ENCODE measurements at regions not wholly inside any gene's neighbourhood (a gene's known extent, or its start where the extent isn't known, plus 50 kb on each side); places are given as distances from the start of the nearest gene placed in this dataset.

DNA sequence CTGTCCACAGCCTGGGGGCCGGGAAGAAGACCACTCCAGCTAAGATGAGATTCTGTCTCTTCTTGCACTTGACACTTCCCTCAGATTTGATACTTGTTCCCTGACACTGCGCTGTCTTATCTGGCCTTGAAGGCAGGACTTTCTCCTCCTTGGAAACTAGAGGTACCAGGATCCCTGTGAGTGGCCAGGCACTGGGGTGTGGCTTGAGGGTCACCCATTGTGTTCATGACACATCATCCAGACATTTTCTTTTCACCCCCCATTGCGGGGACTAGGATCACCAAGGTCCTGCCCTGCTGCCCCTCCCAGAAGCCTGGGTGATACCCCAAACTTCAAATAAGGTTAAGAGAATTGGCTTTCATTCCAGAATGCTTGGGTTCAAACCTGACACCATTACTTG lies 103.3 kb downstream of the NDFIP1 start:
- H3K4me3 Mint-ChIP-seq: no peak overlapping the region
- Histone ChIP-seq H3K27me3 (ENCODE audit: insufficient read depth) (no peaks in the 10 kb centered on the region), H4K20me1 (replicated peaks; ENCODE audit: insufficient read depth) (no peaks in the 10 kb centered on the region), H3K4me3 (no peak overlapping the region), H3K4me1 (ENCODE audit: insufficient read depth) (peaks cover 19% of the 10 kb centered on the region), H3K27ac (ENCODE audit: low read depth) (no peak overlapping the region), H3K36me3 (ENCODE audit: insufficient read depth) (no peaks in the 10 kb centered on the region), H3K9me2 (ENCODE audit: insufficient read depth) (no peaks in the 10 kb centered on the region), H3F3A (replicated peaks; ENCODE audit: low read depth) (peaks cover 3% of the 10 kb centered on the region), H3K79me2 (replicated peaks; ENCODE audit: insufficient read depth) (no peaks in the 10 kb centered on the region), H2AFZ (no peak overlapping the region), H3K4me2 (no peak overlapping the region)
- H3K36me3 Mint-ChIP-seq (ENCODE audit: low read depth): no peaks in the 10 kb centered on the region
- no peak for TF ChIP-seq NANOG (IDR thresholded peaks at IDR 0.05; ENCODE audit: borderline replicate concordance)
- no peak for TF ChIP-seq CREB1 (CRISPR knock-in tag; IDR thresholded peaks at IDR 0.05; ENCODE audit: low read depth)
- TF ChIP-seq STAT1 (IDR thresholded peaks at IDR 0.05; ENCODE audit: unreplicated experiment): no peak
- no peak for TF ChIP-seq ZNF331 (CRISPR knock-in tag; IDR thresholded peaks at IDR 0.05; ENCODE audit: low read depth)
- peaks cover 12% of the 10 kb centered on the region for H3K27me3 Mint-ChIP-seq (ENCODE audit: insufficient read depth, low read depth, poor library complexity)
- ATAC-seq (no peak), DNase-seq (ENCODE audit: low spot score) (no peak)
- no peaks in the 10 kb centered on the region for H3K9me3 Mint-ChIP-seq
- H3K27ac Mint-ChIP-seq: no peak overlapping the region
- peaks cover 30% of the 10 kb centered on the region for H3K4me1 Mint-ChIP-seq

DNA sequence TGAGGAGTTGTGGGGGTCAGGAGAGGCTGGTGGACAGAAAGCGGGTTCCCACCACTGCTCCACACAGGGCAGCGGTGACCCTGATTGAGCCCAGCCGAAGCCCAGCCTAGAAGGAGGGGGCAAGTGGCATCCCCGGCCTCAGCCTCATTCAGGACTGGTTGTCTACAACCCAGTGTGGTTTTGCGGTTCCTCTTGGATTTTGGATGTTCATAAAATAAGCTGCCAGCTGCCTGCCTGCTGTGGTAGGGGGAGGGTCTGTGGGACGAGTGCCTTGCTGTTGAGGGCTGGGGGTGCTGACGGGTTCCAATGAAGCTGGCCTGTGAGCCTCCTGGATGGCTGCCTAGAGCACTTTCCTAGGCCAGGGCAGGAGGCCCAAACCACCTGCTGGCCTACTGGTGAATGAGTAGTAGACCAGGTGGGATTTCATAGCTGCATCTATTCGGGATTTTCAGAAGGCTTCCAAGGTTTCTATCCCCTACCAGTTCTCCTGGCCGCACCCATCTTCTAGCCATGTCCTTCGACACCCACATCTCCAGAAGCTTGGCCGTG lies 102.4 kb downstream of the NDFIP1 start:
- Histone ChIP-seq H3K36me3 (ENCODE audit: insufficient read depth) (no peaks in the 10 kb centered on the region), H3K79me2 (replicated peaks; ENCODE audit: insufficient read depth) (no peaks in the 10 kb centered on the region), H3K4me1 (ENCODE audit: insufficient read depth) (peaks cover 19% of the 10 kb centered on the region), H2AFZ (no peak overlapping the region), H3K27me3 (ENCODE audit: insufficient read depth) (no peaks in the 10 kb centered on the region), H3F3A (replicated peaks; ENCODE audit: low read depth) (peaks cover 3% of the 10 kb centered on the region), H3K9me2 (ENCODE audit: insufficient read depth) (no peaks in the 10 kb centered on the region), H4K20me1 (replicated peaks; ENCODE audit: insufficient read depth) (no peaks in the 10 kb centered on the region), H3K4me2 (no peak overlapping the region), H3K27ac (ENCODE audit: low read depth) (no peak overlapping the region), H3K4me3 (no peak overlapping the region)
- no peaks in the 10 kb centered on the region for H3K9me3 Mint-ChIP-seq
- peaks cover 14% of the 10 kb centered on the region for H3K27me3 Mint-ChIP-seq (ENCODE audit: insufficient read depth, low read depth, poor library complexity)
- no peaks in the 10 kb centered on the region for H3K36me3 Mint-ChIP-seq (ENCODE audit: low read depth)
- H3K4me1 Mint-ChIP-seq: peaks cover 25% of the 10 kb centered on the region
- H3K4me3 Mint-ChIP-seq: no peak overlapping the region
- no peak overlapping the region for H3K27ac Mint-ChIP-seq
- no peak for ATAC-seq
- DNase-seq (ENCODE audit: low spot score): no peak
- no peak for TF ChIP-seq NANOG (IDR thresholded peaks at IDR 0.05; ENCODE audit: borderline replicate concordance)
- TF ChIP-seq JUNB (IDR thresholded peaks at IDR 0.05; ENCODE audit: unreplicated experiment): no peak
- TF ChIP-seq, protein P1, sequence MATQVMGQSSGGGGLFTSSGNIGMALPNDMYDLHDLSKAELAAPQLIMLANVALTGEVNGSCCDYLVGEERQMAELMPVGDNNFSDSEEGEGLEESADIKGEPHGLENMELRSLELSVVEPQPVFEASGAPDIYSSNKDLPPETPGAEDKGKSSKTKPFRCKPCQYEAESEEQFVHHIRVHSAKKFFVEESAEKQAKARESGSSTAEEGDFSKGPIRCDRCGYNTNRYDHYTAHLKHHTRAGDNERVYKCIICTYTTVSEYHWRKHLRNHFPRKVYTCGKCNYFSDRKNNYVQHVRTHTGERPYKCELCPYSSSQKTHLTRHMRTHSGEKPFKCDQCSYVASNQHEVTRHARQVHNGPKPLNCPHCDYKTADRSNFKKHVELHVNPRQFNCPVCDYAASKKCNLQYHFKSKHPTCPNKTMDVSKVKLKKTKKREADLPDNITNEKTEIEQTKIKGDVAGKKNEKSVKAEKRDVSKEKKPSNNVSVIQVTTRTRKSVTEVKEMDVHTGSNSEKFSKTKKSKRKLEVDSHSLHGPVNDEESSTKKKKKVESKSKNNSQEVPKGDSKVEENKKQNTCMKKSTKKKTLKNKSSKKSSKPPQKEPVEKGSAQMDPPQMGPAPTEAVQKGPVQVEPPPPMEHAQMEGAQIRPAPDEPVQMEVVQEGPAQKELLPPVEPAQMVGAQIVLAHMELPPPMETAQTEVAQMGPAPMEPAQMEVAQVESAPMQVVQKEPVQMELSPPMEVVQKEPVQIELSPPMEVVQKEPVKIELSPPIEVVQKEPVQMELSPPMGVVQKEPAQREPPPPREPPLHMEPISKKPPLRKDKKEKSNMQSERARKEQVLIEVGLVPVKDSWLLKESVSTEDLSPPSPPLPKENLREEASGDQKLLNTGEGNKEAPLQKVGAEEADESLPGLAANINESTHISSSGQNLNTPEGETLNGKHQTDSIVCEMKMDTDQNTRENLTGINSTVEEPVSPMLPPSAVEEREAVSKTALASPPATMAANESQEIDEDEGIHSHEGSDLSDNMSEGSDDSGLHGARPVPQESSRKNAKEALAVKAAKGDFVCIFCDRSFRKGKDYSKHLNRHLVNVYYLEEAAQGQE (IDR thresholded peaks at IDR 0.05; ENCODE audit: unreplicated experiment): no peak
- no peak for TF ChIP-seq ZNF331 (CRISPR knock-in tag; IDR thresholded peaks at IDR 0.05; ENCODE audit: low read depth)
- TF ChIP-seq, protein P2, sequence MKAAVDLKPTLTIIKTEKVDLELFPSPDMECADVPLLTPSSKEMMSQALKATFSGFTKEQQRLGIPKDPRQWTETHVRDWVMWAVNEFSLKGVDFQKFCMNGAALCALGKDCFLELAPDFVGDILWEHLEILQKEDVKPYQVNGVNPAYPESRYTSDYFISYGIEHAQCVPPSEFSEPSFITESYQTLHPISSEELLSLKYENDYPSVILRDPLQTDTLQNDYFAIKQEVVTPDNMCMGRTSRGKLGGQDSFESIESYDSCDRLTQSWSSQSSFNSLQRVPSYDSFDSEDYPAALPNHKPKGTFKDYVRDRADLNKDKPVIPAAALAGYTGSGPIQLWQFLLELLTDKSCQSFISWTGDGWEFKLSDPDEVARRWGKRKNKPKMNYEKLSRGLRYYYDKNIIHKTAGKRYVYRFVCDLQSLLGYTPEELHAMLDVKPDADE (IDR thresholded peaks at IDR 0.05): no peak
- TF ChIP-seq EZH2phosphoT487 (IDR thresholded peaks at IDR 0.05; ENCODE audit: unreplicated experiment): no peak
- TF ChIP-seq EZH2 (IDR thresholded peaks at IDR 0.05; ENCODE audit: low read depth, unreplicated experiment): no peak
- TF ChIP-seq ZNF114 (CRISPR knock-in tag; IDR thresholded peaks at IDR 0.05): no peak
- no peak for TF ChIP-seq STAT1 (IDR thresholded peaks at IDR 0.05; ENCODE audit: unreplicated experiment)
- TF ChIP-seq CREB1 (CRISPR knock-in tag; IDR thresholded peaks at IDR 0.05; ENCODE audit: low read depth): no peak
- TF ChIP-seq, protein P3, sequence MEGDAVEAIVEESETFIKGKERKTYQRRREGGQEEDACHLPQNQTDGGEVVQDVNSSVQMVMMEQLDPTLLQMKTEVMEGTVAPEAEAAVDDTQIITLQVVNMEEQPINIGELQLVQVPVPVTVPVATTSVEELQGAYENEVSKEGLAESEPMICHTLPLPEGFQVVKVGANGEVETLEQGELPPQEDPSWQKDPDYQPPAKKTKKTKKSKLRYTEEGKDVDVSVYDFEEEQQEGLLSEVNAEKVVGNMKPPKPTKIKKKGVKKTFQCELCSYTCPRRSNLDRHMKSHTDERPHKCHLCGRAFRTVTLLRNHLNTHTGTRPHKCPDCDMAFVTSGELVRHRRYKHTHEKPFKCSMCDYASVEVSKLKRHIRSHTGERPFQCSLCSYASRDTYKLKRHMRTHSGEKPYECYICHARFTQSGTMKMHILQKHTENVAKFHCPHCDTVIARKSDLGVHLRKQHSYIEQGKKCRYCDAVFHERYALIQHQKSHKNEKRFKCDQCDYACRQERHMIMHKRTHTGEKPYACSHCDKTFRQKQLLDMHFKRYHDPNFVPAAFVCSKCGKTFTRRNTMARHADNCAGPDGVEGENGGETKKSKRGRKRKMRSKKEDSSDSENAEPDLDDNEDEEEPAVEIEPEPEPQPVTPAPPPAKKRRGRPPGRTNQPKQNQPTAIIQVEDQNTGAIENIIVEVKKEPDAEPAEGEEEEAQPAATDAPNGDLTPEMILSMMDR (conservative IDR thresholded peaks at IDR 0.05; ENCODE audit: low read depth in 2 of 2): no peak
- no peak for TF ChIP-seq POLR2AphosphoS5 (IDR thresholded peaks at IDR 0.05; ENCODE audit: low read depth)

Measured in GM23338 (cell line).